Astrocyte (in vitro differentiated cells and primary cell): ENCODE measurements at regions not wholly inside any gene's neighbourhood (a gene's known extent, or its start where the extent isn't known, plus 50 kb on each side); places are given as distances from the start of the nearest gene placed in this dataset.
A peak's percentile ranks its signal among the peaks of the same experiment; 100 is the strongest.

Source experiments
- DNase-seq: peaks from one replicate; pipeline ENCODE4 v3.0.0-alpha.2; 2010; ENCODE audit warnings: low read depth
- FAIRE-seq: peaks from 2 replicates; lab custom pipeline; 2011; peaks lifted over from hg19 to GRCh38; lab: Jason Lieb, UNC
- H2AFZ ChIP-seq: 2 replicates; pipeline ENCODE4 v1.6.0; 2012; ENCODE audit warnings: low read depth, low read length, inconsistent platforms
- H3K27ac ChIP-seq: 2 replicates; pipeline ENCODE4 v1.5.1; 2011; ENCODE audit warnings: low read depth, low read length, inconsistent platforms
- H3K27me3 ChIP-seq: 2 replicates; pipeline ENCODE4 v1.6.0; 2011; ENCODE audit warnings: low read length, inconsistent platforms; ENCODE audit not compliant: insufficient read depth
- H3K36me3 ChIP-seq: 2 replicates; pipeline ENCODE4 v1.5.1; 2011; ENCODE audit warnings: low read length, inconsistent platforms; ENCODE audit not compliant: insufficient read depth
- H3K4me1 ChIP-seq: 2 replicates; pipeline ENCODE4 v1.5.1; 2011; ENCODE audit warnings: low read length, inconsistent platforms; ENCODE audit not compliant: insufficient read depth
- H3K4me2 ChIP-seq: 2 replicates; pipeline ENCODE4 v1.6.0; 2012; ENCODE audit warnings: low read length, inconsistent platforms
- H3K4me3 ChIP-seq: 2 replicates; pipeline ENCODE4 v1.5.1; 2011; ENCODE audit warnings: low read depth, mild to moderate bottlenecking, low read length, inconsistent platforms; ENCODE audit not compliant: insufficient read depth
- H3K79me2 ChIP-seq: 2 replicates; pipeline ENCODE4 v1.6.0; 2012; ENCODE audit warnings: mild to moderate bottlenecking, low read length, inconsistent platforms; ENCODE audit not compliant: insufficient read depth
- H3K9ac ChIP-seq: 2 replicates; pipeline ENCODE4 v1.6.0; 2012; ENCODE audit warnings: mild to moderate bottlenecking, low read length, inconsistent platforms
- H3K9me3 ChIP-seq: 2 replicates; pipeline ENCODE4 v1.5.1; 2012; ENCODE audit warnings: low read depth, mild to moderate bottlenecking, low read length, inconsistent platforms; ENCODE audit not compliant: insufficient read depth
- H4K20me1 ChIP-seq: 2 replicates; pipeline ENCODE4 v1.6.0; 2012; ENCODE audit warnings: low read length, inconsistent platforms; ENCODE audit not compliant: insufficient read depth
- H3K27ac Mint-ChIP-seq: one replicate; pipeline ENCODE4 v1.8.0; 2021; ENCODE audit warnings: mild to moderate bottlenecking, mixed read lengths; ENCODE audit not compliant: unreplicated experiment
- H3K27me3 Mint-ChIP-seq: one replicate; pipeline ENCODE4 v1.8.0; 2021; ENCODE audit warnings: low read depth, mixed read lengths; ENCODE audit not compliant: unreplicated experiment
- H3K36me3 Mint-ChIP-seq: one replicate; pipeline ENCODE4 v1.8.0; 2021; ENCODE audit warnings: low read depth, mixed read lengths; ENCODE audit not compliant: unreplicated experiment
- H3K4me1 Mint-ChIP-seq: one replicate; pipeline ENCODE4 v1.8.0; 2021; ENCODE audit warnings: low read depth, mixed read lengths; ENCODE audit not compliant: unreplicated experiment
- H3K4me3 Mint-ChIP-seq: one replicate; pipeline ENCODE4 v1.8.0; 2021; ENCODE audit warnings: mild to moderate bottlenecking, moderate library complexity, mixed read lengths; ENCODE audit not compliant: unreplicated experiment
- H3K9me3 Mint-ChIP-seq: one replicate; pipeline ENCODE4 v1.8.0; 2021; ENCODE audit warnings: mild to moderate bottlenecking, mixed read lengths; ENCODE audit not compliant: unreplicated experiment
- EZH2 ChIP-seq: IDR thresholded peaks from 2 replicates; pipeline ENCODE4 v1.6.1; 2012; ENCODE audit warnings: mild to moderate bottlenecking, low read length, inconsistent platforms; ENCODE audit not compliant: insufficient read depth
- TF ChIP-seq, protein P1 (sequence below): IDR thresholded peaks from 2 replicates; pipeline ENCODE4 v1.5.1; 2011; ENCODE audit warnings: low read depth, mild to moderate bottlenecking, inconsistent platforms, low read length, moderate library complexity; ENCODE audit not compliant: insufficient read depth

DNA sequence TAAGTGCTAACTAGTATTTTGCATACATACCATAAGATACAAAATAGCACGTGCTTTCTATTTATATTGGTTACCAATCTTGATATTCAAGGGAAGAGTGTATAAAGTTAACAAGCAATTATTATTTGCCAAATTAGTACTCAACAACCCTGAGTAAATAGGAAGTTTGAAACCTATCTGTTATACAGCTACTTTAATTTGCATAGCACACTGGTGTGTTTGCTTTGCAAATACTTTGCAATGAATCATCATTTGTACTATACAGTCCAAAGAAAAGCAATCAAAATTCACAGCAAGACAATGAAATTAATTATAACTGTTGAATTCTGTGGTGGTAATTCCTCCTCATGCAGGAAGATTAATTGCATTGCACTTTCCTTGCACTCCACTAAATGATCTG, 469.1 kb downstream of the PRKD1 start:
- Histone ChIP-seq H3K27me3 (no peaks in the 10 kb centered on the region), H3K4me2 (peak overlapping the region; percentile 9), H3K9me3 (no peaks in the 10 kb centered on the region), H3K27ac (no peak overlapping the region), H3K4me1 (no peaks in the 10 kb centered on the region), H2AFZ (no peak overlapping the region), H4K20me1 (no peaks in the 10 kb centered on the region), H3K79me2 (no peaks in the 10 kb centered on the region), H3K36me3 (no peaks in the 10 kb centered on the region), H3K4me3 (no peak overlapping the region), H3K9ac (no peak overlapping the region)
- no peaks in the 10 kb centered on the region for H3K27me3 Mint-ChIP-seq
- no peak overlapping the region for H3K4me3 Mint-ChIP-seq
- no peak for TF ChIP-seq EZH2
- TF ChIP-seq, protein P1, sequence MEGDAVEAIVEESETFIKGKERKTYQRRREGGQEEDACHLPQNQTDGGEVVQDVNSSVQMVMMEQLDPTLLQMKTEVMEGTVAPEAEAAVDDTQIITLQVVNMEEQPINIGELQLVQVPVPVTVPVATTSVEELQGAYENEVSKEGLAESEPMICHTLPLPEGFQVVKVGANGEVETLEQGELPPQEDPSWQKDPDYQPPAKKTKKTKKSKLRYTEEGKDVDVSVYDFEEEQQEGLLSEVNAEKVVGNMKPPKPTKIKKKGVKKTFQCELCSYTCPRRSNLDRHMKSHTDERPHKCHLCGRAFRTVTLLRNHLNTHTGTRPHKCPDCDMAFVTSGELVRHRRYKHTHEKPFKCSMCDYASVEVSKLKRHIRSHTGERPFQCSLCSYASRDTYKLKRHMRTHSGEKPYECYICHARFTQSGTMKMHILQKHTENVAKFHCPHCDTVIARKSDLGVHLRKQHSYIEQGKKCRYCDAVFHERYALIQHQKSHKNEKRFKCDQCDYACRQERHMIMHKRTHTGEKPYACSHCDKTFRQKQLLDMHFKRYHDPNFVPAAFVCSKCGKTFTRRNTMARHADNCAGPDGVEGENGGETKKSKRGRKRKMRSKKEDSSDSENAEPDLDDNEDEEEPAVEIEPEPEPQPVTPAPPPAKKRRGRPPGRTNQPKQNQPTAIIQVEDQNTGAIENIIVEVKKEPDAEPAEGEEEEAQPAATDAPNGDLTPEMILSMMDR = no peak
- H3K27ac Mint-ChIP-seq = no peak overlapping the region
- no peaks in the 10 kb centered on the region for H3K36me3 Mint-ChIP-seq
- FAIRE-seq = no peak
- no peaks in the 10 kb centered on the region for H3K4me1 Mint-ChIP-seq
- peak; percentile 30 for DNase-seq
- no peaks in the 10 kb centered on the region for H3K9me3 Mint-ChIP-seq

DNA sequence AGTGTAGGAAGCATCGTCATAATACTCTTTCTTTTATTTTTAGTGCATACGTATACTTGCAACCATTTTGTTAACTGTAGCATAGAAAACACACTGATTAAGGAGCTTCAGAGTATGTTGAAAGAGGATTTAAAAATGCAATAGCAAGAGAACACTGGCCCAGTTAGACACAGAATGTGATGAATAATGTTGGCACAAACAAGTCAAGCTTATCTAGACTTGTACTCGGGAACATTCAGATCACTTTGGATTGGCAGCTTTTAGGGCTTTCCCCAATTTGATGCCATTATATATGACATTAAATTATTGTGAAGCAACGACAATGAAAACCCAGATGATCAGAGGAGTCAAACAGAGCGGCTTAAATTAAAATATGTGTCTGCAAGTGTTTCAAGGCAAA, 468.1 kb downstream of the PRKD1 start:
- Histone ChIP-seq H3K79me2 (no peaks in the 10 kb centered on the region), H3K4me1 (no peaks in the 10 kb centered on the region), H3K4me3 (no peak overlapping the region), H3K36me3 (no peaks in the 10 kb centered on the region), H3K9me3 (no peaks in the 10 kb centered on the region), H3K9ac (no peak overlapping the region), H3K4me2 (no peak overlapping the region), H3K27me3 (no peaks in the 10 kb centered on the region), H3K27ac (no peak overlapping the region), H2AFZ (no peak overlapping the region), H4K20me1 (no peaks in the 10 kb centered on the region)
- TF ChIP-seq EZH2 = no peak
- TF ChIP-seq, protein P1 = no peak
- no peak overlapping the region for H3K27ac Mint-ChIP-seq
- no peak for DNase-seq
- H3K4me1 Mint-ChIP-seq = no peaks in the 10 kb centered on the region
- H3K27me3 Mint-ChIP-seq = no peaks in the 10 kb centered on the region
- no peak for FAIRE-seq
- no peak overlapping the region for H3K4me3 Mint-ChIP-seq
- no peaks in the 10 kb centered on the region for H3K36me3 Mint-ChIP-seq
- H3K9me3 Mint-ChIP-seq = no peaks in the 10 kb centered on the region

DNA sequence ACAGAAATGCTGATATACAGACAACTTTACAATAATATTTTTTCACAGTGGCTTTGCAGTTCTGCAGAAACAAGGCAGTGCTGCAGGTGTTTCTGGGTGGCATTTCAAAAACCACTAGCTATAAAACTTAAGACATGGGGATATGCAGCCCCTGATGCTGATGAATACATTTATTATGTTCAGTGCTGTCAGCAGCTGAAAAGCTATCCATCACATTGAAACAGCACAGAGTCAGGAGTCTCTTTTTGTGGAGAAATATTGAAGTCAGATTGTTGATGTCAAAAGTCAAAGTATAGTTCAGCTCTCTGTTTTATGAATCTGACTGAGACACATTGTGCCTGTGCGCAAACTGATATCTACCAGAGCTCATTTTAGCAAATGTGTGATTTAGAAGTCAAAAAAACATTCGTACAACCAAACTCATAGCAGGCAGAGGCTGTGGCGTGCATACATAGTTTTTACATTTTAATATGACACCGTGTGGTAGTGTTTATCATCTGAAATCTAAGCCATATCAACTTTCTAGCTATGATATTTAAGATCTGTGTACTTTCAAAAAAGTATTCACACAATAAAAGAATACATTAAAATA, 467.6 kb downstream of the PRKD1 start:
- Mint-ChIP-seq H3K27ac (no peak overlapping the region), H3K9me3 (no peaks in the 10 kb centered on the region), H3K4me3 (no peak overlapping the region), H3K36me3 (no peaks in the 10 kb centered on the region), H3K27me3 (no peaks in the 10 kb centered on the region), H3K4me1 (no peaks in the 10 kb centered on the region)
- H3K4me2 ChIP-seq = no peak overlapping the region
- no peaks in the 10 kb centered on the region for H4K20me1 ChIP-seq
- no peaks in the 10 kb centered on the region for H3K79me2 ChIP-seq
- no peak overlapping the region for H3K4me3 ChIP-seq
- FAIRE-seq = no peak
- H3K27ac ChIP-seq = no peak overlapping the region
- H3K36me3 ChIP-seq = no peaks in the 10 kb centered on the region
- H3K4me1 ChIP-seq = no peaks in the 10 kb centered on the region
- TF ChIP-seq EZH2 = no peak
- no peak for DNase-seq
- no peaks in the 10 kb centered on the region for H3K27me3 ChIP-seq
- H3K9ac ChIP-seq = no peak overlapping the region
- H2AFZ ChIP-seq = no peak overlapping the region
- H3K9me3 ChIP-seq = no peaks in the 10 kb centered on the region
